ENCODE measurements at regions not wholly inside any gene's neighbourhood (a gene's known extent, or its start where the extent isn't known, plus 50 kb on each side); places are given as distances from the start of the nearest gene placed in this dataset.

- ChIA-PET CTCF (no interaction called here), POLR2A (no interaction called here)
- no peak overlapping the region for H3K27ac Mint-ChIP-seq
- DNase-seq: no peak
- no peaks in the 10 kb centered on the region for H3K27me3 Mint-ChIP-seq
- H3K27me3 ChIP-seq (ENCODE audit: control insufficient read depth in 1 of 2, insufficient read depth in 2 of 2, low read length in 2 of 2): no peaks in the 10 kb centered on the region
- H3K4me1 Mint-ChIP-seq (ENCODE audit: low read depth): no peaks in the 10 kb centered on the region
- no peaks in the 10 kb centered on the region for H3K36me3 ChIP-seq (ENCODE audit: insufficient read depth, low read length)
- H3K9me3 Mint-ChIP-seq: peaks cover 2% of the 10 kb centered on the region
- peaks cover 0 to 5% of the 10 kb centered on the region in 2 experiments for H3K9me3 ChIP-seq (ENCODE audit: control insufficient read depth in 1 of 2, insufficient read depth in 1 of 2, low read length in 2 of 2)
- H3K4me3 ChIP-seq (ENCODE audit: low read length): no peak overlapping the region
- H3K36me3 Mint-ChIP-seq (ENCODE audit: low read depth): no peaks in the 10 kb centered on the region
- no peak for ATAC-seq (ENCODE audit: poor library complexity)
- intact Hi-C loops (cut with DNase I, micrococcal nuclease): no loop called here
- H3K27ac ChIP-seq (ENCODE audit: low read depth in 1 of 2, low read length in 2 of 2): no peak overlapping the region
- H3K4me1 ChIP-seq (ENCODE audit: insufficient read depth, low read length): no peaks in the 10 kb centered on the region
- H3K4me3 Mint-ChIP-seq: no peak overlapping the region
- TF ChIP-seq CTCF (IDR thresholded peaks at IDR 0.05): no peak
Observed at GRCh38 chr18:66342577-66342976, 261.3 kb downstream of the CDH19 start.

GRCh38 chr18:66334534-66334933 is 269.4 kb downstream of the CDH19 start:
- ATAC-seq (ENCODE audit: poor library complexity) (no peak), DNase-seq (no peak)
- Histone ChIP-seq H3K36me3 (ENCODE audit: insufficient read depth, low read length) (no peaks in the 10 kb centered on the region), H3K9me3 (ENCODE audit: control insufficient read depth in 1 of 2, insufficient read depth in 1 of 2, low read length in 2 of 2) (peaks cover 0 to 10% of the 10 kb centered on the region in 2 experiments), H3K27me3 (ENCODE audit: control insufficient read depth in 1 of 2, insufficient read depth in 2 of 2, low read length in 2 of 2) (no peaks in the 10 kb centered on the region), H3K27ac (ENCODE audit: low read depth in 1 of 2, low read length in 2 of 2) (no peak overlapping the region), H3K4me1 (ENCODE audit: insufficient read depth, low read length) (no peaks in the 10 kb centered on the region), H3K4me3 (ENCODE audit: low read length) (no peak overlapping the region)
- POLR2A ChIA-PET: no interaction called here
- CTCF ChIA-PET: no interaction called here
- H3K9me3 Mint-ChIP-seq: peaks cover 13% of the 10 kb centered on the region
- H3K4me1 Mint-ChIP-seq (ENCODE audit: low read depth): no peaks in the 10 kb centered on the region
- no peak for TF ChIP-seq CTCF (IDR thresholded peaks at IDR 0.05)
- no peak overlapping the region for H3K4me3 Mint-ChIP-seq
- H3K36me3 Mint-ChIP-seq (ENCODE audit: low read depth): no peaks in the 10 kb centered on the region
- H3K27ac Mint-ChIP-seq: no peak overlapping the region
- no peaks in the 10 kb centered on the region for H3K27me3 Mint-ChIP-seq
- intact Hi-C loops (cut with DNase I, micrococcal nuclease): no loop called here

- no peaks in the 10 kb centered on the region for H3K27me3 ChIP-seq (ENCODE audit: control insufficient read depth in 1 of 2, insufficient read depth in 2 of 2, low read length in 2 of 2)
- no peak for TF ChIP-seq CTCF (IDR thresholded peaks at IDR 0.05)
- no peak overlapping the region for H3K4me3 ChIP-seq (ENCODE audit: low read length)
- no peak for ATAC-seq (ENCODE audit: poor library complexity)
- H3K4me1 ChIP-seq (ENCODE audit: insufficient read depth, low read length): no peaks in the 10 kb centered on the region
- H3K36me3 ChIP-seq (ENCODE audit: insufficient read depth, low read length): no peaks in the 10 kb centered on the region
- CTCF ChIA-PET: no interaction called here
- no peaks in the 10 kb centered on the region for H3K4me1 Mint-ChIP-seq (ENCODE audit: low read depth)
- no peak overlapping the region for H3K27ac ChIP-seq (ENCODE audit: low read depth in 1 of 2, low read length in 2 of 2)
- DNase-seq: no peak
- H3K27ac Mint-ChIP-seq: no peak overlapping the region
- no peak overlapping the region for H3K4me3 Mint-ChIP-seq
- H3K36me3 Mint-ChIP-seq (ENCODE audit: low read depth): no peaks in the 10 kb centered on the region
- peaks cover 13% of the 10 kb centered on the region for H3K9me3 Mint-ChIP-seq
- H3K27me3 Mint-ChIP-seq: no peaks in the 10 kb centered on the region
- intact Hi-C loops (cut with DNase I, micrococcal nuclease): no loop called here
- POLR2A ChIA-PET: no interaction called here
- no peaks in the 10 kb centered on the region for H3K9me3 ChIP-seq (ENCODE audit: control insufficient read depth in 1 of 2, insufficient read depth in 1 of 2, low read length in 2 of 2)
Observed at GRCh38 chr18:66329716-66330115, 274.2 kb downstream of the CDH19 start.
